ENCODE measurements at regions not wholly inside any gene's neighbourhood (a gene's known extent, or its start where the extent isn't known, plus 50 kb on each side); places are given as distances from the start of the nearest gene placed in this dataset.

GRCh38 chr17:12362853-12363455 is 302.7 kb upstream of the MYOCD start:
- no peak for FAIRE-seq
- DNase-seq (ENCODE audit: insufficient read length, low spot score) = no peak
- TF ChIP-seq CTCF (IDR thresholded peaks at IDR 0.05; ENCODE audit: insufficient read depth, missing control alignments) = no peak

GRCh38 chr17:12365805-12366204 is 299.9 kb upstream of the MYOCD start:
- no peak for DNase-seq (ENCODE audit: insufficient read length, low spot score)
- FAIRE-seq = no peak
- TF ChIP-seq CTCF (IDR thresholded peaks at IDR 0.05; ENCODE audit: insufficient read depth, missing control alignments) = no peak

DNA sequence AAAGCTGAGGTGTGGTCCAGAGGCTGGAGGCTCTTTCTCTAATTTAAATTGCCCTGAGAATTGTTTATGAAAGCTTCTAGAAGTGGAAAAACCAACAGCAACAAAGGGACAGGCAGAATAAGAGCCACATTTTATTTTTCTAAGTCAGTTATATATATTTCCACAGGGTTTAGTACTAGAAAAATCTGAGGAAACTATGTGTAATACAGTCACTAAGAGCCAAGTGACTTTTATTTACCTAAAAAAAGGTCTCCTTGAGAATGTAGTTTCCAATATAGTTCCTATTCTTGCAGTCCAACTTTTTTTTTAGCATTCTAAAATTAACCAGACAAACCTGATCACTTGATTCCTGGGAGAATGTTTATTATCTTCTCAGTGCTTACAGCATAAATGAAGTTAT is 296.6 kb upstream of the MYOCD start:
- DNase-seq (ENCODE audit: insufficient read length, low spot score) (no peak), FAIRE-seq (no peak)
- no peak for TF ChIP-seq CTCF (IDR thresholded peaks at IDR 0.05; ENCODE audit: insufficient read depth, missing control alignments)

GRCh38 chr17:12376276-12376675 is 289.4 kb upstream of the MYOCD start:
- no peak for TF ChIP-seq CTCF (IDR thresholded peaks at IDR 0.05; ENCODE audit: insufficient read depth, missing control alignments)
- FAIRE-seq (no peak), DNase-seq (ENCODE audit: insufficient read length, low spot score) (no peak)

DNA sequence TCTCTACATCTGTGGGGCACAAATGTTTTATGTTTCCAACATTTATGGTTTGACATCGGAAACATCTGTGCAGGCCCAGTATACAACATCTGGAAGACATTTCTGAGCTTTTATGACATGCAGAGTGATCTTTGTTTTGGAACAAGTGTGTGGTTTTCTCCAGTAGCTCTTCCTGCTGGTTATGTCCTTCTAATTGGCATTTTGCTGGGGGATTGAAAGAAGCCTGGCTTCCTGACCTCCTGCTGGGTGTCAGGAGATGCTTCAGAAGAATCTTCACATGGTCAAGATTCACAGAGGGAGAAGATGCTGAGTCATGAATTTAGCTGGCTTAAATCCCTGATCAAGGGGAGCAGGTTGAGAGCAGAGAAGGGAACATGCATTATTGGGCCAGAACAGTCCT is 279.5 kb upstream of the MYOCD start:
- TF ChIP-seq CTCF (IDR thresholded peaks at IDR 0.05; ENCODE audit: insufficient read depth, missing control alignments) = no peak
- DNase-seq (ENCODE audit: insufficient read length, low spot score) = no peak
- no peak for FAIRE-seq

DNA sequence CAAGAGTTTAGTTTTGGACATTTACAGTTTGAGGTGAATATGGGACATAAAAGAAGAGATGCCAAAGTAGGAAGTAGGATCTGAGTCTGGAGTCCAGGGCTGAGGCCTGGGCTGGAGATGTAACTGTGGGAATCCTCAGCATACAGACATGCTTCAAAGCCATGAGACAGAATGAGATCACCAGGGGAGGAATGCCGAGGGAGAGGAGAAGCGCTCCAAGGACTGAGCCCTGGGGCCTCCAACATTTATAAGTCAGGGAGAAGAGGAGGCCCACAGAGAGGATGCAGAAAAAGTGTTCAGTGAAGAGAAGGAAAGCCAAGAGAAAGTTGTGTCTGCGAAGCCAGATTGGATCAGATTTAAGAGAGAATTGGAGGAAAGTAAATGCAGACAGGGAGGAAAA is 277.5 kb upstream of the MYOCD start:
- no peak for TF ChIP-seq CTCF (IDR thresholded peaks at IDR 0.05; ENCODE audit: insufficient read depth, missing control alignments)
- DNase-seq (ENCODE audit: insufficient read length, low spot score) = no peak
- FAIRE-seq = no peak

DNA sequence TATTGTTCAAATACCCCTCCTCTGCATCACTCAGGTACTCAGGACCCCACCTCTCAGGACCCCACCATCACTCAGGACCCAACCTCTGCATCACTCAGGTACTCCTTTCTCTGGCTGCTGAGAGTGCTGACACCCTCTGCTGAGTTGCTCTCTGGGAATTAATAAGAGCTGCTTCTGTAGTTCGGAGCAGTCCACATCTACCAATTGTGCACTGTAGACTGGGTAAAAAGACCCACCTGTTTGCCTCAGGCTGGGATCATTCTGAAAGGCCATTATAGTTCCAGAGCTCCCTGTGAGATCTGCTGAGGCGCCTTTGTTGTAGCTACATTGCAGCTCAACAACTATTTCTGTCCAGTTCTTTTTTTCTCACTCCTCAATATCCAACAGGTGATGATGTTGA is 276.3 kb upstream of the MYOCD start:
- FAIRE-seq = no peak

More for the DNA sequence above, 276.3 kb upstream of the MYOCD start:
- no peak for TF ChIP-seq CTCF (IDR thresholded peaks at IDR 0.05; ENCODE audit: insufficient read depth, missing control alignments)
- DNase-seq (ENCODE audit: insufficient read length, low spot score) = no peak
